Thoracic aorta (tissue), 2 donors: ENCODE measurements at regions not wholly inside any gene's neighbourhood (a gene's known extent, or its start where the extent isn't known, plus 50 kb on each side); places are given as distances from the start of the nearest gene placed in this dataset.

Experiments used
- ATAC-seq: fragments of 150-250 bp; one replicate; pipeline ENCODE4 v1.8.0; 2017; ENCODE audit warnings: low read depth; ENCODE audit not compliant: insufficient number of reproducible peaks, low FRiP score
- DNase-seq: peaks from one replicate; pipeline ENCODE4 v3.0.0-alpha.2; 2020; ENCODE audit warnings: low spot score
- H3K27ac ChIP-seq, 2 donors: fragments of 200-600 bp; sonication (generic); 1 replicate in 1 of 2; 2 replicates in 1 of 2; pipeline ENCODE4 v1.5.1; 2016; ENCODE audit warnings: mild to moderate bottlenecking in 2 of 2, moderate library complexity in 2 of 2
- H3K27me3 ChIP-seq: fragments of 200-600 bp; sonication (generic); replicated peaks from 2 replicates; pipeline ENCODE4 v1.6.0; 2016; ENCODE audit warnings: mild to moderate bottlenecking; ENCODE audit not compliant: insufficient read depth
- H3K36me3 ChIP-seq: fragments of 200-600 bp; sonication (generic); one replicate; pipeline ENCODE4 v1.5.1; 2016
- H3K4me1 ChIP-seq, 2 donors: fragments of 200-600 bp; sonication (generic); 1 replicate in 1 of 2; 2 replicates in 1 of 2; pipeline versions ENCODE4 v1.5.1 to v1.6.0; 2016; ENCODE audit warnings: low read depth in 2 of 2, mild to moderate bottlenecking in 1 of 2; ENCODE audit not compliant: control insufficient read depth in 1 of 2
- H3K4me3 ChIP-seq: fragments of 200-600 bp; sonication (generic); 2 replicates; pipeline ENCODE4 v1.5.1; 2016; ENCODE audit warnings: mild to moderate bottlenecking
- H3K9me3 ChIP-seq: fragments of 200-600 bp; sonication (generic); 2 replicates; pipeline ENCODE4 v1.5.1; 2016
- CTCF ChIP-seq: fragments of 200-600 bp; sonication (generic); IDR thresholded peaks from one replicate; pipeline ENCODE4 v1.5.1; 2019; ENCODE audit warnings: antibody characterized with exemption

- Histone ChIP-seq H3K27ac (no peak overlapping the region), H3K27me3 (no peaks in the 10 kb centered on the region), H3K9me3 (no peaks in the 10 kb centered on the region), H3K4me1 (no peaks in the 10 kb centered on the region), H3K36me3 (peaks cover 47% of the 10 kb centered on the region), H3K4me3 (no peak overlapping the region)
- ATAC-seq (no peak), DNase-seq (no peak)
- TF ChIP-seq CTCF = no peak
These were observed 237.0 kb upstream of the TPM1 start for GRCh38 chr15:62805502-62805901.

- DNase-seq (no peak), ATAC-seq (no peak)
- no peak overlapping the region for H3K4me3 ChIP-seq
- no peak for TF ChIP-seq CTCF
- no peaks in the 10 kb centered on the region for H3K27me3 ChIP-seq
- no peaks in the 10 kb centered on the region for H3K4me1 ChIP-seq
- H3K9me3 ChIP-seq = no peaks in the 10 kb centered on the region
- no peak overlapping the region for H3K27ac ChIP-seq
- H3K36me3 ChIP-seq = peaks cover 47% of the 10 kb centered on the region
These were observed 234.9 kb upstream of the TPM1 start for GRCh38 chr15:62807539-62808130.

DNA sequence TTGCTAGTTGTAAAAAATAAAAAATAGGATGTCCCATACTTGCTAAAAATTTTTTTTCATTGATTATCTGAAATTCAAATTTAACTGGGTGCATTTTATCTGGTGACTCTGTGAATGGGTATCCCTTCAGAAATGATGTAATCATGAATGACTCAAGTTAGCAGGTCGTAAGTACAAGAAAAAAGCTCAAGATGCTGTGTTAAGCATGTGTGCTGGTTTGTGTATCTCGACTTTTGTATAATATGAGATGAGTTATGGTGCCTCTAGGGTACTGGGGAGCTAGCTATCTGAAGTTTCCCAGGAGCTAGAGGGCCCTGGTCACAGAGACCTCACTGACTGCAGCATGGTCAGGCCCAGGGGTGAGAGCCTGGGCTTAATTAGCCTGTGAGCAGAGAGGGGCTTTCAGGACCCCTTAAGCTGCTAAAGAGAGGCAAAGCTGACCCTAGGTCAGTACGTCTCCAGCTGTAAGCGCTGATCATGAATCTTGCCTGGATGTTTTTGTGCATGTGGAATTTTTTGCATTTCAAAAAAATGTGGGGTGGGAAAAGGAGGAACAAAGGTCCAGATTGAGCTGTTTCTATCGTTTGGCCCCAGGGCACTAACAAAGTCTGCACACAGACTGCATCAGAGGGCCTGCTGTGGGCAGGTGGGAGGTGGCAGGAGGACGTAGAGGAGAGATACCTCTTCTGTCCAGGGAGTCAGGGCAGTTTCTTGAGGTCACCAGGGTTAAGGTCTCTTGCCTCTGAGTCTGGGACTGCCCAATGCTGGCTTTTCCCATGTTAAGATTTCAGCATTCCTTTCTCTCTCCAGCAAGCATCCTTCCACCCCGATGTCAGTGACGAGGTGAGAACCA lies 233.2 kb upstream of the TPM1 start:
- ATAC-seq = no peak

GRCh38 chr15:62809968-62810260 lies 232.6 kb upstream of the TPM1 start:
- H3K9me3 ChIP-seq = no peaks in the 10 kb centered on the region
- ATAC-seq (no peak), DNase-seq (no peak)
- H3K27me3 ChIP-seq = no peaks in the 10 kb centered on the region
- TF ChIP-seq CTCF = no peak
- H3K36me3 ChIP-seq = peaks cover 51% of the 10 kb centered on the region
- H3K27ac ChIP-seq = no peak overlapping the region
- H3K4me3 ChIP-seq = no peak overlapping the region
- no peaks in the 10 kb centered on the region for H3K4me1 ChIP-seq

More for the DNA sequence above, 233.2 kb upstream of the TPM1 start:
- Histone ChIP-seq H3K27ac (no peak overlapping the region), H3K27me3 (no peaks in the 10 kb centered on the region), H3K36me3 (peaks cover 51% of the 10 kb centered on the region), H3K9me3 (no peaks in the 10 kb centered on the region), H3K4me3 (no peak overlapping the region), H3K4me1 (no peaks in the 10 kb centered on the region)
- no peak for DNase-seq
- TF ChIP-seq CTCF = no peak

- no peak for DNase-seq
- no peak for ATAC-seq
- H3K27ac ChIP-seq = no peak overlapping the region
- H3K36me3 ChIP-seq = peaks cover 26% of the 10 kb centered on the region
- no peaks in the 10 kb centered on the region for H3K9me3 ChIP-seq
- no peak for TF ChIP-seq CTCF
- H3K27me3 ChIP-seq = no peaks in the 10 kb centered on the region
- H3K4me3 ChIP-seq = no peak overlapping the region
- H3K4me1 ChIP-seq = peaks cover 0 to 7% of the 10 kb centered on the region in 2 donors
These were observed 230.1 kb upstream of the TPM1 start for GRCh38 chr15:62812515-62812835.
